Tibial artery (tissue), 4 donors: ENCODE measurements at regions not wholly inside any gene's neighbourhood (a gene's known extent, or its start where the extent isn't known, plus 50 kb on each side); places are given as distances from the start of the nearest gene placed in this dataset.
"Not testable (repeated sequence)": the region's sequence is repeated elsewhere in the genome, so short reads cannot be mapped to it uniquely, and the experiment has no call there.

ENCODE experiments used
- DNase-seq, 2 donors: peaks; one replicate each; pipeline ENCODE4 v3.0.0-alpha.2; 2019
- H3K27ac ChIP-seq, 2 donors: fragments of 200-600 bp; sonication (generic) in 1 of 2; 1 replicate in 1 of 2; 2 replicates in 1 of 2; pipeline ENCODE4 v1.5.1; 2018 to 2019; ENCODE audit warnings: mild to moderate bottlenecking in 1 of 2
- H3K27me3 ChIP-seq, 2 donors: fragments of 200-600 bp; sonication (generic) in 1 of 2; one replicate each; pipeline versions ENCODE4 v1.5.1 to v1.6.0; 2016 to 2019
- H3K36me3 ChIP-seq, 3 donors: fragments of 200-600 bp; sonication (generic) in 2 of 3; one replicate each; pipeline ENCODE4 v1.5.1; 2016 to 2019; ENCODE audit warnings: mild to moderate bottlenecking in 2 of 3
- H3K4me1 ChIP-seq, 4 donors: fragments of 200-600 bp; sonication (generic) in 2 of 4; 1 replicate in 3 of 4; 2 replicates in 1 of 4; pipeline ENCODE4 v1.5.1; 2016 to 2019
- H3K4me3 ChIP-seq, 2 donors: fragments of 200-600 bp; sonication (generic) in 1 of 2; 1 replicate in 1 of 2; 2 replicates in 1 of 2; pipeline ENCODE4 v1.5.1; 2018 to 2019; ENCODE audit warnings: mild to moderate bottlenecking in 2 of 2
- H3K9me3 ChIP-seq, 3 donors: fragments of 200-600 bp; sonication (generic) in 1 of 3; one replicate each; pipeline ENCODE4 v1.5.1; 2016 to 2019
- intact Hi-C: fragments of 100-400 bp; cut with DNase I; formaldehyde crosslinking; loops from one replicate; pipeline ENCODE4 v1.15.0; 2023; ENCODE audit warnings: low total_unique reads
- TF ChIP-seq, protein P1 (sequence below), 2 experiments: fragments of 200-600 bp in 1 of 2; fragments of 450-650 bp in 1 of 2; IDR thresholded peaks; one replicate each; pipeline ENCODE4 v1.5.1; 2017 to 2019; ENCODE audit warnings: antibody characterized with exemption in 2 of 2, mild to moderate bottlenecking in 1 of 2, moderate library complexity in 1 of 2

DNA sequence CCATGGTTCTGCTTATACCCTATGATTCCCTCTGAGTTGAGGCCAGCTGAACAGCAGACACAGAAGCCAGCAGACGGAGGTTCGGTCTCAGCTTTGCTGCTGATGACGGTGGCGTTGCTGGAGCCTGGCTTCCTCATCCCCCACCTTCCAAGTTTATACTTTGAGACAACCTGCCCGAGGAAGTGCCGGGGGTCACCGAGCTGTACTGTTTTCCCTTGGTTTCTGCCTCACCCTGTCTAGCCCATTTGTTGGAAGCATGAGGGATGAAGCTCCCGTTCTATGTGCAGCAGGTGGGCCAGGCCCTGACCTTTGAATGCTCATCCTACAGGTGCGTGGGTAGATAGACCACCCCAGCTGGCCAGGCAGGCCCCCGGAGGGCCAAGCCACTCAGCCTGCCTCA lies 117.3 kb downstream of the MYCN start:
- H3K9me3 ChIP-seq = no peaks in the 10 kb centered on the region
- TF ChIP-seq, protein P1, sequence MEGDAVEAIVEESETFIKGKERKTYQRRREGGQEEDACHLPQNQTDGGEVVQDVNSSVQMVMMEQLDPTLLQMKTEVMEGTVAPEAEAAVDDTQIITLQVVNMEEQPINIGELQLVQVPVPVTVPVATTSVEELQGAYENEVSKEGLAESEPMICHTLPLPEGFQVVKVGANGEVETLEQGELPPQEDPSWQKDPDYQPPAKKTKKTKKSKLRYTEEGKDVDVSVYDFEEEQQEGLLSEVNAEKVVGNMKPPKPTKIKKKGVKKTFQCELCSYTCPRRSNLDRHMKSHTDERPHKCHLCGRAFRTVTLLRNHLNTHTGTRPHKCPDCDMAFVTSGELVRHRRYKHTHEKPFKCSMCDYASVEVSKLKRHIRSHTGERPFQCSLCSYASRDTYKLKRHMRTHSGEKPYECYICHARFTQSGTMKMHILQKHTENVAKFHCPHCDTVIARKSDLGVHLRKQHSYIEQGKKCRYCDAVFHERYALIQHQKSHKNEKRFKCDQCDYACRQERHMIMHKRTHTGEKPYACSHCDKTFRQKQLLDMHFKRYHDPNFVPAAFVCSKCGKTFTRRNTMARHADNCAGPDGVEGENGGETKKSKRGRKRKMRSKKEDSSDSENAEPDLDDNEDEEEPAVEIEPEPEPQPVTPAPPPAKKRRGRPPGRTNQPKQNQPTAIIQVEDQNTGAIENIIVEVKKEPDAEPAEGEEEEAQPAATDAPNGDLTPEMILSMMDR (IDR thresholded peaks at IDR 0.05) = no peak
- H3K27me3 ChIP-seq = peaks cover 0 to 2% of the 10 kb centered on the region in 2 donors
- intact Hi-C loops = no loop called here
- no peak overlapping the region for H3K4me3 ChIP-seq
- H3K36me3 ChIP-seq = no peaks in the 10 kb centered on the region
- peaks cover 0 to 9% (median 4%) of the 10 kb centered on the region in 4 donors for H3K4me1 ChIP-seq
- no peak for DNase-seq
- no peak overlapping the region for H3K27ac ChIP-seq

DNA sequence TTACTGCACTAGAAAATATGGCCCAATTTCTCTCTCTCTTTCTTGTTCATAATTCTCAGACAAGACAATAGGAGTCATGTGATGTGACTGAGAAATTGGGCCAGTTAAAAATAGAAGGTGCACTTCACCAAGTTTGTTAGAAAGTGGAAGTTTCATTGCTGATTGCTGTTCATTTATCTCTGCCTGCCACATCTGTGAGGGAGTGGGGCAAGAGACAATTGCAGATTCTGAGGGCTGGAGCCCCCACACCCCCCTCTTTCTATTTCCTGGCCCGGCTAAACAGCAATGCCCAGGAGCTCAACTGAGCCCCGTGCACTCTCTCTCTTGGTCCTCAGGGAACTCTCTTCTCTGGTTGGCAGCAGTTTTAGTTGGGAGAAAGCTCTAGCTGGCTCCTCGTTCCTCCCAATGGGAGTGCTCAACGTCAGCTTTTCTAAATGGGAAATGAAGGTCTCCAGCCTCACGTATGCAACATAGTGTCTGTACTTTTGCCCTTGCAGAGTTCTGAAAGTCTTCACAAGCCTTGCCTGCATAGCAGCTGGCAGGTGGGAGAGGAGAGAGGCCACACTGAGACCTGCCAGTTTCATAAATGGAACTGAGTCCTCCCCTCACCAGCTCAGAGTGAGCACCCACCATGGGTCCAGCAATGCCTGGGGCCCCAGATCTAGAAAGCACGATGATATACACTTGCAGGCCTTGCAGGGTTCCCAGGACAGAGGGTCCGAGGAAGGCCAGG lies 115.7 kb downstream of the MYCN start:
- Histone ChIP-seq H3K4me1 (peaks cover 0 to 9% (median 4%) of the 10 kb centered on the region in 4 donors), H3K4me3 (no peak overlapping the region), H3K36me3 (no peaks in the 10 kb centered on the region), H3K27ac (no peak overlapping the region), H3K27me3 (peaks cover 0 to 2% of the 10 kb centered on the region in 2 donors), H3K9me3 (no peaks in the 10 kb centered on the region)
- no peak for DNase-seq
- intact Hi-C loops = no loop called here
- TF ChIP-seq, protein P1 (IDR thresholded peaks at IDR 0.05) = no peak

DNA sequence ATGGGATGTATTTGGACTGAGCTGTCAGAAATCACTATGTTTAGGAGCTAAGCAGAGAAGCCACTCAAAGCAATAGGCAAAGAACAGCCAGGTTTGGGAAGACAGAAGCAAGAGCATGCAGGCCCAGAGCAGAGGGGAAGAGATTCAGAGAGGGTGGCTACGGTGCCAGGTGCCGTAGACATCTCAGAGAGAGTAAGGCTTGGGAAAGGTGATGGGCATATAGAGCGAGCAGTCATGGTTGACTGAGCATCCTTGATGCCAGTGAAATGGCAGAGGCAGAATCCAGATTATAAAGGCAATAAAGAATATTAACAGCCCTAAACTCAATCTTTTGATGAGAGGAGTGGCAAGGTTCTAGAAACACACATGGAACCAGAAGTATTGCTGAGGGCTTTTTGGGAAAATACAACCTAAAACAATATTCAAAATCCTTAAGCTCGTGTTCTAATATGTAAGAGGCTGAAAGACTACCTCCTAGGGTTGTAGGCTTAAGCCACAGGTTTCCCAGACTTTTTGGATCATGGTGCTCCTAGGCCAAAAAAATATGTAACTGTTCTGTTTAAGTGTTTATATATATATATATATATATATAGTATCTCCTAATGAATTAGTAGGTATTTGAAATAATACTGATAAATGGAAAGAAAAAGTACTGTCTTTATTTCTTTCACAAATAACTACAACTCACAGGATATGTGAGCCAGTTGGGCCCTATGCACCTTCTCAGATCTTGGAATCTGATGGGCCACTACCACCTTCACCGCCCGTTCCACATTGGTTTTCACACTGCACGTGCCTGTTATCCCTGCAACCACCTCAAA lies 113.3 kb downstream of the MYCN start:
- TF ChIP-seq, protein P1 (IDR thresholded peaks at IDR 0.05) = no peak
- no peak for DNase-seq
- Histone ChIP-seq H3K27ac (no peak overlapping the region), H3K4me1 (peaks cover 0 to 9% (median 4%) of the 10 kb centered on the region in 4 donors), H3K36me3 (no peaks in the 10 kb centered on the region), H3K4me3 (no peak overlapping the region), H3K9me3 (no peaks in the 10 kb centered on the region), H3K27me3 (no peaks in the 10 kb centered on the region)
- intact Hi-C loops = no loop called here

DNA sequence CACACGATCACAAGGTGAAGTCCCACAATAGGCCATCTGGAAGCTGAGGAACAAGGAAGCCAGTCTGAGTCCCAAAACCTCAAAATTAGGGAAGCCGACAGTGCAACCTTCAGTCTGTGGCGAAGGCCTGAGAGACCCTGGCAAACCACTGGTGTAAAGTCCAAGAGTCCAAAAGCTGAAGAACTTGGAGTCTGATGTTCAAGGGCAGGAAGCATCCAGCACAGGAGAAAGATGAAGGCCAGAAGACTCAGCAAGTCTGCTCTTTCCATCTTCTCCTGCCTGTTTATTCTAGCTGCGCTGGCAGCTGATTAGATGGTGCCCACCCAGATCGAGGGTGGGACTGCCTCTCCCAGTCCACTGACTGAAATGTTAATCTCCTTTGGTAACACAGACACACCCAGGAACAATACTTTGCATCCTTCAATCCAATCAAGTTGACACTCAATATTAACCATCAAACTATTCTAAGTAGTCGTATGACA lies 112.3 kb downstream of the MYCN start:
- intact Hi-C loops, DNase-seq, H3K27ac ChIP-seq, H3K27me3 ChIP-seq, H3K9me3 ChIP-seq, H3K4me3 ChIP-seq, H3K4me1 ChIP-seq, H3K36me3 ChIP-seq: not testable (repeated sequence)

DNA sequence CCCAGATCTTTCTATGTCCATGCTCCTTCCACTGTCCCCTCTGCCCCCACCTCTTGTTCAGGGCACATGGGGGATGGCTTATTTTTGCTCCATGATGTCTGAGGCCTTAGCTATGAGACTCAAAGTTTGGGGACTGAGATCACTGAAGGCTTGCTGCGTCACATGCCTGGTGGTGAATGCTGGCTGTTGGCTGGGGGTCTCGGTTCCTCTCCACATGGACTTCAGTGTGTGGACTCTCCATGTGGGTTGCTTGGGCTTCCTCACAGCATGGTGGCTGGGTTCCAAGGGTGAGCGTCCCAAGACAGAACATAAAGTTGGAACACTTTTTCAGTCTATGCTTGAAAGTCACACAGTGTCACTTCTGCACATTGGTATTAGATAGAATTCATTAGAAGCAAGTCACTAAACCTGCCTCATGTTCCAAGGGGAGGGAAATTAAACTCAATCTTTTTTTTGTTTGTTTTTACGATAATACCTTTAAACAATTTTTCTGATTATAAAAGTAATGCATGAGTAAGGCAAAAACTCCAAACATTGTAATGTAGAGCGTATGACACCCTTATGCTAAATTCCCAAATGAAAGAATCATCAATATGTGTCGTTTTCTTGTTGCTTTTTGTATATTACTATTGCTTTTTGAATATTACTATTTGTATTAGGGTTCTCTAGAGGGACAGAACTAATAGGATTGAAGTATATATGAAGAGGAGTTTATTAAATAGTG lies 111.7 kb downstream of the MYCN start:
- TF ChIP-seq, protein P1 (IDR thresholded peaks at IDR 0.05) = no peak
- peaks cover 0 to 9% (median 4%) of the 10 kb centered on the region in 4 donors for H3K4me1 ChIP-seq
- no peaks in the 10 kb centered on the region for H3K27me3 ChIP-seq
- H3K4me3 ChIP-seq = no peak overlapping the region
- H3K9me3 ChIP-seq = no peaks in the 10 kb centered on the region
- H3K36me3 ChIP-seq = no peaks in the 10 kb centered on the region
- intact Hi-C loops = no loop called here
- no peak for DNase-seq
- H3K27ac ChIP-seq = no peak overlapping the region
